ENCODE measurements at regions not wholly inside any gene's neighbourhood (a gene's known extent, or its start where the extent isn't known, plus 50 kb on each side); places are given as distances from the start of the nearest gene placed in this dataset.

GRCh38 chr6:16043171-16044135 lies 85.4 kb upstream of the MYLIP start:
- H3K9me2 ChIP-seq (replicated peaks; ENCODE audit: control insufficient read depth, low read length), result no peaks in the 10 kb centered on the region
- H3K4me3 ChIP-seq (ENCODE audit: low read length), result peak overlapping the region; percentile 43
- TF ChIP-seq CTCF (IDR thresholded peaks at IDR 0.05; ENCODE audit: low read depth, low read length, poor library complexity, severe bottlenecking) (no peak), EZH2phosphoT487 (IDR thresholded peaks at IDR 0.05; ENCODE audit: borderline replicate concordance, low read length) (no peak)
- H3K27me3 ChIP-seq (ENCODE audit: control insufficient read depth, low read length), result no peaks in the 10 kb centered on the region
- H3K36me3 ChIP-seq (ENCODE audit: control insufficient read depth, low read length), result no peaks in the 10 kb centered on the region
- H3K27ac ChIP-seq (ENCODE audit: low read depth, low read length), result no peak overlapping the region
- peaks cover 22% of the 10 kb centered on the region for H3K4me1 ChIP-seq (ENCODE audit: control insufficient read depth, low read length)
- H3K9me3 ChIP-seq (ENCODE audit: control insufficient read depth, insufficient read depth, low read length), result no peaks in the 10 kb centered on the region
- no peaks in the 10 kb centered on the region for H3F3A ChIP-seq (ENCODE audit: control insufficient read depth, insufficient read depth)
- H3K4me2 ChIP-seq (ENCODE audit: low read length), result peak overlapping the region; percentile 53
- no peaks in the 10 kb centered on the region for H4K20me1 ChIP-seq (ENCODE audit: control insufficient read depth, insufficient read depth, low read depth, low read length)
- no peaks in the 10 kb centered on the region for H3K79me2 ChIP-seq (ENCODE audit: control insufficient read depth, low read length)

GRCh38 chr6:16042751-16043150 lies 86.1 kb upstream of the MYLIP start:
- Histone ChIP-seq H3K9me3 (ENCODE audit: control insufficient read depth, insufficient read depth, low read length) (no peaks in the 10 kb centered on the region), H3K36me3 (ENCODE audit: control insufficient read depth, low read length) (no peaks in the 10 kb centered on the region), H3K4me1 (ENCODE audit: control insufficient read depth, low read length) (peaks cover 22% of the 10 kb centered on the region), H3F3A (ENCODE audit: control insufficient read depth, insufficient read depth) (no peaks in the 10 kb centered on the region), H3K27me3 (ENCODE audit: control insufficient read depth, low read length) (no peaks in the 10 kb centered on the region), H3K79me2 (ENCODE audit: control insufficient read depth, low read length) (no peaks in the 10 kb centered on the region), H3K4me2 (ENCODE audit: low read length) (peak overlapping the region; percentile 53), H3K4me3 (ENCODE audit: low read length) (peak overlapping the region; percentile 43), H4K20me1 (ENCODE audit: control insufficient read depth, insufficient read depth, low read depth, low read length) (no peaks in the 10 kb centered on the region), H3K9me2 (replicated peaks; ENCODE audit: control insufficient read depth, low read length) (no peaks in the 10 kb centered on the region), H3K27ac (ENCODE audit: low read depth, low read length) (no peak overlapping the region)
- TF ChIP-seq EZH2phosphoT487 (IDR thresholded peaks at IDR 0.05; ENCODE audit: borderline replicate concordance, low read length) (no peak), CTCF (IDR thresholded peaks at IDR 0.05; ENCODE audit: low read depth, low read length, poor library complexity, severe bottlenecking) (no peak)

- Histone ChIP-seq H3K4me1 (ENCODE audit: control insufficient read depth, low read length) (peaks cover 22% of the 10 kb centered on the region), H3K9me3 (ENCODE audit: control insufficient read depth, insufficient read depth, low read length) (no peaks in the 10 kb centered on the region), H3K27ac (ENCODE audit: low read depth, low read length) (no peak overlapping the region), H3F3A (ENCODE audit: control insufficient read depth, insufficient read depth) (no peaks in the 10 kb centered on the region), H3K27me3 (ENCODE audit: control insufficient read depth, low read length) (no peaks in the 10 kb centered on the region), H3K4me2 (ENCODE audit: low read length) (no peak overlapping the region), H3K4me3 (ENCODE audit: low read length) (no peak overlapping the region), H3K36me3 (ENCODE audit: control insufficient read depth, low read length) (no peaks in the 10 kb centered on the region), H3K9me2 (replicated peaks; ENCODE audit: control insufficient read depth, low read length) (no peaks in the 10 kb centered on the region), H4K20me1 (ENCODE audit: control insufficient read depth, insufficient read depth, low read depth, low read length) (no peaks in the 10 kb centered on the region), H3K79me2 (ENCODE audit: control insufficient read depth, low read length) (no peaks in the 10 kb centered on the region)
- TF ChIP-seq EZH2phosphoT487 (IDR thresholded peaks at IDR 0.05; ENCODE audit: borderline replicate concordance, low read length) (no peak), CTCF (IDR thresholded peaks at IDR 0.05; ENCODE audit: low read depth, low read length, poor library complexity, severe bottlenecking) (no peak)
Measured at GRCh38 chr6:16041327-16041726, 87.6 kb upstream of the MYLIP start.

All from DOHH2 (cell line).